Stimulated activated CD4-positive, alpha-beta T cell treated with anti-CD3 and anti-CD28 coated beads, Interleukin-4, amount 100 ng/mL, for 24 hours (primary cell): ENCODE measurements at regions not wholly inside any gene's neighbourhood (a gene's known extent, or its start where the extent isn't known, plus 50 kb on each side); places are given as distances from the start of the nearest gene placed in this dataset.
"Not testable (repeated sequence)": the region's sequence is repeated elsewhere in the genome, so short reads cannot be mapped to it uniquely, and the experiment has no call there.

Experiments used
- DNase-seq: peaks from one replicate; pipeline ENCODE4 v3.0.0-alpha.2; 2020

- no peak for DNase-seq
Observed at GRCh38 chr2:40957508-40957907, 505.6 kb upstream of the SLC8A1 start.

DNA sequence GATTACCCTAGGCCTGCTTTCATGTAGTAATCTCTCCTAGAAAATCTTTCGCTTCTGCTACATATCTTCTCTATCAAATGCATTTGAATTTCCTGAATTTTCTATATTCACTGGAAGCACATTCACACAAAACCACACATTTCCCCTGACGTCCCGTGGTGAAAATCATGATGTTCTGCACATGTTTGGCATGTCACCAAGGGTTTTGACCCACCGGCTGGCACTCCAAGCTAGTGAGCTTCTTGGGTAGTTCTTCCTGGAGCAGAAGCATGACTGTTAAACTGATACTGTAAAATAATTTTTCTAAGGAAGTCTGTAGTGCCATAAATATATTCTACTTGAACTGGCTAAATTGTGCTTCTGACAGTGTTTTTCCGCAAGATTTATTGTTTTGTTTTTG is 510.1 kb upstream of the SLC8A1 start:
- DNase-seq: no peak

DNA sequence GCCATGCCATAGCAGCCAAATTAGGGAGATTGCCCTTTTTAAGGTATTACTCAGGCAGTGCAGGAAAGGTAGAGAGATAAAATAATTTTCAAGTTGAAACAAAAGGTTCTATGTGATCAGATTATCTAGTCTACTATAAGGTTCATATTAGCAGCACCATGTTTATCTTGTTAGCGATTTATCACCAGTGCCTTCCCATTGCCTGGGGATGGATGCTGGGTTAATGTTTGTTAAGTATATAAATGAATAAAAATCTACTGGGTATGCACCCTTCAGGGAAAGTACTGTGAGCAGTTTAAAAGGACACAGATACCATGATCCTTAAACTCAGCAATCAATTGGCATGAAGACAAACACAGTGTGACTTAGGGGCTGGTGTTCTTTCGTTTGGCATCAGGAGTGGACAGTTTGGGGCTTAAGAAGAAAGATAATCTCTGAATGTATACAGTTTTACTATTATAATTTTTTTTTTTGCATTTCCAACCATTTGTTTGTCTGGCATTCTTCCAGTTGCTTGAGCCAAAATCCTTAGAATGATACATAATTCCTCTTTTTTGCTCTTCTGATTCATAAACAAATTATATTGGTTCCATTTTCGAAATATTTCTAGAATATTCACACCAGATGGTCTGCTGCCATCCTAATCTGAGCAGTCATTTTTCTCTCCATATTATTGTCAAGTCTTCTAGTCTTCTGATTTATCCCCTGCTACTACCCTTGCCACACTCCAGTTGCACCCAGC is 512.8 kb upstream of the SLC8A1 start:
- no peak for DNase-seq

- no peak for DNase-seq
Observed at GRCh38 chr2:40967451-40967850, 515.6 kb upstream of the SLC8A1 start.

- DNase-seq: no peak
Observed at GRCh38 chr2:40975151-40975550, 523.3 kb upstream of the SLC8A1 start.

- DNase-seq: no peak
Observed at GRCh38 chr2:40997362-40997761, 545.5 kb upstream of the SLC8A1 start.

GRCh38 chr2:41000374-41000773 is 548.5 kb upstream of the SLC8A1 start:
- no peak for DNase-seq

DNA sequence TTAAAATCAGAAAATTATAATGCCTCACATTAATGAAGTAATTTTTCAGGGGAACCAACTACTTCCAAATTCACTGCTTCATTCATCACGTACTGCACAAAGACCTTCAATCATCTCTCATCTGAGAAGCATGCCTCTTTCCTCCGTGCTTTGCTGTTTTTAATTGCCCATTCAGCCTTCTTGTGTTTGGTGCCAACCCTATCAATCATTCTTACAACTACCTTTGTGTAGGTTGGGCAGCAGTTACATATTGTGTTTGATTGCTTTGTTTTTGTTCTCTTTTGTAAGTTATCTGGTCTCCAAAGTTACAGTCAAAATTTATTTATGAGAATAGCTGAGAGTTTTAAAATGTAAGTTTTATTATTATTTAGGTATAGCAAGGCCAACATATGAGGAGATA is 549.0 kb upstream of the SLC8A1 start:
- no peak for DNase-seq

GRCh38 chr2:41004700-41005099 is 552.8 kb upstream of the SLC8A1 start:
- no peak for DNase-seq

GRCh38 chr2:41020358-41020757 is 568.5 kb upstream of the SLC8A1 start:
- DNase-seq: no peak

- DNase-seq: no peak
Observed at GRCh38 chr2:41024816-41025215, 572.9 kb upstream of the SLC8A1 start.

DNA sequence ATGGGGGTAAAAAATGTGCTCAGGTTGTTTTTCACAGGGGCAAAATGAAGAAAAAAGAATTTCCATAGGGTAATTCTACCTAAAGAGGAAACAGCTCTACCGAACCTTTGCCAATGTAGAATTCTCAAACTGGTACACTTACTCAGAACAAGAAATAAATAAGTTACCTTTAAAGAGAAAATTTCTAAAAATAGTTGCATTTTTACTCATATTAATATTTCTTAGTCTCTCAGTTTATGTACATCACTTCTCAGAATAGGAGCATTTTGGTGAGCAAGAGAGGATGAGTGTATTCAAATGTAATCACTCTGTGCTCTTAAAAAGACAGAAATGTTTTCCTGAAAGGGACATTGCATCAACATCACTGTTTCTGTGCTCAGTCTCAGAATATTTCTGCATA is 574.7 kb upstream of the SLC8A1 start:
- DNase-seq: no peak

- no peak for DNase-seq
Observed at GRCh38 chr2:41027095-41027494, 575.2 kb upstream of the SLC8A1 start.

DNA sequence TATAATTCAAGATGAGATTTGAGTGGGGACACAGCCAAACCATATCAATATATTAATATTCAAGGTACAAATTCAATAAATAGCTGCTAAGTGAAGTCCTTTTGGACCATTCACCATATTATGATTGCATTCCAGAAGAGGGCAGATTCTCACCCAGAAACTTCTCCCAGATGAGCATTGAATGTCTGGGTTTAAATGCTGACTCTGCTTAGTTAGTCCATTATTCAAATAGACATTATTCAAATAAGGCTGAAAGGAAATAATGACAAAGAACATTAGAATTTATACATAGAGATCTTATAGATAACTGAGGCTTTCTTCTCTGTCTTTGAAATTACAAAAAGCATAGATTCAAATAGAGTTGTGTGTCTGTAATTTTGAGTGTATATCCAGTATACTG is 579.4 kb upstream of the SLC8A1 start:
- no peak for DNase-seq

DNA sequence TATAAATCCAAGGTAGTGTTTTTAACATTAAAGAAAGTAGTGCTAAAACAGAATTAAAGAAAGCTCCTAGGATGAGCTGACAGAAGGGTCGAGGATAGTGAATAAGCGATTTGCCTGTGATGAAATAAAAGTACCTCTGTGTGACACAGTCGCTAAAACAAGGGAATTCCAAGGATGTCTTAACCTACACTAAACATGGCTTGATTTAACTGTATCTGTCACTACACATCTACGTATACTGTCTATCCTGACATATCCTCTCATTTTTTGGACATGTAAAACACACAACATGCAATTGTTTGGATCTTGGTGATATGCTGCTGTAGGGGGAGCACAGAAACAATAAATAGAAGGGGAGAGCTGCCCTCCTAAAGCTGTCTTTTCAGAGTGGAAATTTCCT is 580.8 kb upstream of the SLC8A1 start:
- no peak for DNase-seq

DNA sequence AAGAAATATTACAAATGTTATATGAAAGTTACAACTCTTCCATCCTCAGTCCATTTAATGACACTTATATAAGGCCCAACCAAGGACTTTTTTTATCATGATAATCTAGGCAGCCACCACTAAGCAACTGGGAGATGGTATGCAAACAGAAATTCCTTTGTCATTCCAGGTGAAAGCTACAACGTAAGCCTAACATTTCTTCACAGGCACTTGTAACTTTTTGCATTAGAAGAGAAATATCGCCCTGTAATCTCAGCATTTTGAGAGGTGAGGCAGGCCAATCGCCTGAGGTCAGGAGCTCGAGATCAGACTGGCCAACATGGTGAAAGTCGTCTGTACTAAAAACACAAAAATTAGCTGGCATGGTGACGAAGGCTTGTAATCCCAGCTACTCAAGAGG is 581.2 kb upstream of the SLC8A1 start:
- no peak for DNase-seq

- no peak for DNase-seq
Observed at GRCh38 chr2:41038408-41038807, 586.5 kb upstream of the SLC8A1 start.

- not testable (repeated sequence) for DNase-seq
Observed at GRCh38 chr2:41039750-41040149, 587.9 kb upstream of the SLC8A1 start.

- DNase-seq: no peak
Observed at GRCh38 chr2:41040782-41041520, 589.1 kb upstream of the SLC8A1 start.

DNA sequence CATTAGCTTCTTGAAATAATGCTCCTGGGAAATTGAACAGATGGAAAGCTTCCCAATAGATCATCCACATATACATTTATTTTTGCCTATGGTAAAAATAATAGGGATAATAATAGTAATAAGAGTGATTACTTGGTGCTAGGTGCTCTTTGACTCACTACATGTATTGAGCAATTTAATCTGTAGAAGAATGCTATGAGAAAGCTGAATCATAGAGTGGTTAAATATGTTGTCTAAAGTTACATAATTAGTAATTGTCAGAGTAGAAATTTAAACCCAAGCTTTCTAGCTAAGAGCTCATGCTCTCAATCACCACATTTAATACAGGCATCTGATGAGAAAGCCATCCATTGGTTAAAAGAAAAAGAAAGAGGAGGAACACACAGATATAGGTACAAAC is 590.5 kb upstream of the SLC8A1 start:
- DNase-seq: no peak

GRCh38 chr2:41061356-41061755 is 609.5 kb upstream of the SLC8A1 start:
- DNase-seq: no peak

DNA sequence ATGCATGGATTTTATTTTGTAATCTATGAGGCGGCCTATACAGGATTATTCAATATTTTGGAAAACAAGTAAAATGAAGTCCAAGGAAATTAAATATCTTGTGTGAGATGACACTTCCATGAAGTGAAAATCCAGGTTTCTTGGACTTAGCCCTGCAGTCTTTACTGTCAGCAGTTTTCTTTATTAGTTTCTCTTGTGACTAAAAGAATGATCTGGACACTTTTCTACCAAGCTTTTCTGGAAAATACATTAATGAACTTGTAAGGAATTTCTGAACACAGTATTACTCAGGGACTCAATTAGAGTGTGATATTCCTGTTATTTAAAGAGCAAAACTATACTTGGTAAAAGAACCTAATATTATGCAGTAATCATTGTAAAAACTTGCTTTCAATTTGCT is 610.4 kb upstream of the SLC8A1 start:
- DNase-seq: no peak

DNA sequence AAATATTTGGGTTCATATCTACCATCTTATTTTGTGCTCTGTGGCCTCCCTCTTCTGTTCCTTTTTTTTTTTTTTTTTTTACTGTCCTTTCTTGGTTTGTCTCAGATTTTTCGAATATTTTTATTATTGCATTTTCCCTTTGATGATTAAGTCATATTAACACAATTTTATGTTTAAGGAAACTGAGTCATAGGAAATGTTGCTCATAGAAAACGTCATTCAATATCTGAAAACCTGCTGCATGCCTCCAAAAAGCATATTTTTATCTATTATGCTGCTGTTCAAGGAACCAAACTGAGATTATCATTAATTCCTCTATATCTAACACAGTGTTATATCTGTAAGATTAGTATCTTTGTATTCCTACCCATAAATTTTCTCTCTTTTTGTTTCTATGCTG is 614.3 kb upstream of the SLC8A1 start:
- DNase-seq: no peak

- DNase-seq: no peak
Observed at GRCh38 chr2:41068740-41069139, 616.9 kb upstream of the SLC8A1 start.

DNA sequence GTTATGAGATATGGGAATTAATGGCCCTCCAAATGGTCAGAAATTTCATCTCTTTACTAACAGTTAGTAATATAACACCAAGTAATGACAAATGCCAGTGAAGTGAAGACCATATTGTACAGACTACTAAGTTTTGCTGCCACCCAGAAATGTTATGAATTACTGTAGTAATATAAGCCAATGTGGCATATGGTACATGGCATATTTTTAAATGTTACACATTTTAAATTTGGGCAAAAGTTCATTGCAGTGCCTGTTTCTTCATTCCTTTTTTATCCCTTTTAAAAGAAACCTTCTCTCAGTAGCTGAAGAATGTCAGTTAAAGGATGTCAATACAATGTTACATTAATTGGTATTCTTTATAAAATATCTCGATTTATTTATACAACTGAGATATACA is 626.5 kb upstream of the SLC8A1 start:
- no peak for DNase-seq
